NCI-H1694 (cell line): ENCODE measurements at regions not wholly inside any gene's neighbourhood (a gene's known extent, or its start where the extent isn't known, plus 50 kb on each side); places are given as distances from the start of the nearest gene placed in this dataset.
"Not testable (repeated sequence)": the region's sequence is repeated elsewhere in the genome, so short reads cannot be mapped to it uniquely, and the experiment has no call there.

Experiments
- DNase-seq: peaks from one replicate; lab custom pipeline; 2025; lab: John Stamatoyannopoulos, UW

- no peak for DNase-seq
Observed at GRCh38 chr10:130968511-130968910, 343.0 kb downstream of the TCERG1L start.

- no peak for DNase-seq
Observed at GRCh38 chr10:130968964-130969363, 342.6 kb downstream of the TCERG1L start.

GRCh38 chr10:130969700-130970099, 341.8 kb downstream of the TCERG1L start:
- no peak for DNase-seq

- no peak for DNase-seq
Observed at GRCh38 chr10:130970341-130971122, 341.0 kb downstream of the TCERG1L start.

DNA sequence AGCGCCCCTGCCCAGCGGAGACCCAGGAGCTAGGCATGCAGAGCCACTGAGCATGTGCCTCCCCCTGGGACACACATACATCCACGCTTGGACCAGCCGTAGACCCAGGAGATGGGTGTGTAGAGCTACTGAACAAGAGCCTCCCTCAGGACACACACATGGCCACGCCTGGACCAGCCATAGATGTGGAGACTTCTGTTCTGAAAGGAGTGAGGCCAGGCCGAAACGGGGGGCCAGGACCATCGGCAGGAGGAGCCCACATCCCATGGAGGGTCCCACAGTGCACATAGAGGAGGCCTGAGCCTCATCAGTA, 340.4 kb downstream of the TCERG1L start:
- no peak for DNase-seq

GRCh38 chr10:130973127-130973839, 338.2 kb downstream of the TCERG1L start:
- no peak for DNase-seq

DNA sequence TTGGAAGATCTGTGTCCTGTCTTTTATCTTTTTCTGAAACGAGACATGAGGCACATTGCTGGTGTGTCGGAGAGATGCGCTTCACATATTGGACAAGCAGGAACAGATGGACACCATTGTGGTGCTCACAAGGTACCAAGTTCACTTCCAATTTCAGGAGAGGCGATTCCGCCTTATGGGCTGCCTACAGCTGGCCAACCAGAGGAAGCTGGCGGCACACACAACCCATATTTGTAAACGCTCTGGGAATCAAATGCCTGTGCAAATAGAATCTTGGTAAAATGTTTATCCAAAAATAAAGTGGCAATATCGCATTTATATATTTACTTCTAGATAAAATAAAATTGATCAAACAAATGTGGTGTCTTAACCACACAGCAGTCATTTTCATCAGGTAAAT, 337.4 kb downstream of the TCERG1L start:
- DNase-seq = no peak

DNA sequence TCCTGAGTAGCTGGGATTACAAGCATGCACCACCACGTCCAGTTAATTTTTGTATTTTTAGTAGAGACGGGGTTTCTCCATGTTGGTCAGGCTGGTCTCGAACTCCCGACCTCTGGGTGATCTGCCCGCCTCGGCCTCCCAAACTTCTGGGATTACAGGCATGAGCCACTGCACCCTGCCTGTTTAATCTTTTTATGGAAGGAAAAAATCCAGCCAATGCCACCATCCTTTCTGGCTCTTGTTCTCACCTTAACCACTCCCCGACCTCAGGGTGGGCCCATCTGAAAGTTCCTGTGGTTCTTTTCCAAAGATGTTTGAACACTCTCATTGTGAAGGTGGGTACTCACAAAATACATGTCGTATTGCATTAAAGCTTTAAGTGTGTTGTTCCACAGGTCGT, 336.2 kb downstream of the TCERG1L start:
- not testable (repeated sequence) for DNase-seq

DNA sequence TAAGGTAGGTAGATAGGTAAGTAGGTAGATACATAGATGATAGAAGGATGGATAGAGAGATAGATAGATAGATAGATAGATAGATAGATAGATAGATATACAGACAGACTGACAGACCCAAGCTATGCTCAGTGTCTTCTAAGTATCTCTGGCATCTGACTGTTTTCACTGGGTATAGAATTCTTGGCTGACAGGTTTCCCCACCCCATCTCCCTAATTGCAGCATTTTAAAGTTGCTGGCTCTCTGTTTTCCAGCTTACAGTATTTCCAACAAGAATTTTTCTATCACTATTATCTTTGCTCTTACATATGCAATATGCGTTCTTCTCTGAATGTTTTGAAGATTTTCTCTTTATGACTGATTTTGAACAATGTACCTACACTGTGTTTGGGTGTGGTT, 328.7 kb downstream of the TCERG1L start:
- no peak for DNase-seq

DNA sequence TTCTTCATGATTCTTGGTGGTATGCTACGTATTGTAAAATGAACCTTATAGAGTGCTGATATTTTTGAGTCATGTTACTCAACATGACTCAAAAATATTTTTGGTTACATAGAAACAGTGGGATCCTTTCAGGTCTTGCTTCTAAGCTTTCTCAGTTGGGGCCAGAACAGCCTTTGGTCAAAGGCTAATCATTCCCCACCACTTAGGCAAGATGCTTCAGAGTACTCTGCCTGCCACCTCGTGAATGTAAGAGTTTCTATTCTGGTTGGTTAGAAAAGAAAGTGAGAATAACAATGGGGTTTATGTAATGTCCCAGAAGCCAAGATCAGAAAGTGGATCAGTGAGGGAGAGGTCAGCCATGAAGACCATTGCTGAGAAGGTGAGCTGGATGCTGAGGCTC, 327.8 kb downstream of the TCERG1L start:
- DNase-seq = no peak

- no peak for DNase-seq
Observed at GRCh38 chr10:130984686-130985085, 326.8 kb downstream of the TCERG1L start.

- DNase-seq = no peak
Observed at GRCh38 chr10:130985158-130985753, 326.3 kb downstream of the TCERG1L start.

DNA sequence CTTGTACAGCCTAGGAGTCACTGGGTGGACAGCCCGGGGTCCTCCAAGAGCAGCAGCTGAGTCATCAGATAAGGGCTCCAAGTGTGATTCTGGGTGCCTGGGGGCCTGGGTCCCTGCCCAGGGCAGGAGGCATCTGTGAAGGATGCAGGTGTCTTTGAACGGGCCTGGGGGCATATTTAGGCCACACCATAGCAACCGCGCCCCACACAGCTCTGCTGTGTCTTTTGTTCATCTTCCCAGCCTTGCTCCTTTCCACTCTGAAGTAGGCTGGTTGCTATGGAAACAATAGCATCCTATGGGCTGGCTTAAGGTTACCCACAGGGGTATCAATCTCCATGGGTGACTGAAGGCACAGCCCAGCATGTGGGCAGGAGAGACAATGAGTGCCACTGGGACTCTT, 324.7 kb downstream of the TCERG1L start:
- no peak for DNase-seq

- DNase-seq = no peak
Observed at GRCh38 chr10:130987401-130987800, 324.1 kb downstream of the TCERG1L start.

GRCh38 chr10:130989670-130990232, 321.8 kb downstream of the TCERG1L start:
- no peak for DNase-seq

DNA sequence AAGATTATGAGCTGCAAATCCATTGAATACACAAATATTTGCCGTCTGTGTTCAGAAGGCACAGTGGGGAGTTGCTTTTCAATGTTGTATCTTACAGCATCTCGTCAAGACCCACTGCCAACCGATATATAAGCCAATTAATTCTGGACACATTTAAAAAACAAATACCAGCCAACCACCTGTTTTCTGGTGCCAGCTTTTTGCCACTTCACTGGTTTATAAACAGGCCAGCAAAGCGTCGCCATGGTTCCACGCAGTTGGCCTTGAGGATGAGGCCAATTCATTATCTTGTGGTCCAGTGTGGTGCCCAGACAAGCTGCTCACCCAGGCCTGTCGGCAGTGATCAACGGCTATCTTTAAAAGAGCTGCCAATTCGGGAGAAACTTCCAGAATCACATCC, 321.0 kb downstream of the TCERG1L start:
- no peak for DNase-seq

DNA sequence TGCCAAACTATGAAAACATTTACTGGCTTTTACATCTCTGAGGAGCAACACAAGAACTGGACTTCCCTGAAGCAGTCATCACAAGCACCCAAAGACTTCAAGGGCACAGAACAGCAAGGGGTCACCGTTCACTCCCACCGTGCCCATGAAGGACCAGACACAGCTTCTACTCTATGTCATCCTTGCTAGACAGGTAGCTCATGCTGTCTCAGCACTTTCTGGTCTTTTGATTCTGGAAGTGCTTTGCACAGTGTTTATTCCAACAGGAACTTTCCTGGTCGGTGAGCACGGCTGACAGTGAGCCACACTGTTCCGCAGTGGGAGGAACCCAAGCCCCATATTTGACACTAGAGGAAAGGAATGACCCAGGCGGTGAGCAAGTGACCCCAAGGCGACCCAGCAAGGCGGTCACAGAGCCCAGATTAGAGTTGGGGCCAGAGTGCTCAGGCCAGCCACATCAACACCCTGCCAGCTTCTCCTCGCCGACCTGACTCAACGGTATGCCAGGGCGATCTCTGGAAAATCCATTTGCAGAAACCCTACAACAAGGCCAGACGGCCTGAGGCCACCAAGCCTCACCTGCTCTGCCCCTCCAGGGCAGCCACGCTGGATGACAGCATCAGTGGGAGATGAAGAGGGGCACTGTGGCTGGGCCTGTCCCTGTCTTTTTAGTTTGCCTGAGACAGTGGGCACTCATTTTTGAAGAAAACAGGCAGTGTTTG, 318.6 kb downstream of the TCERG1L start:
- DNase-seq = no peak

DNA sequence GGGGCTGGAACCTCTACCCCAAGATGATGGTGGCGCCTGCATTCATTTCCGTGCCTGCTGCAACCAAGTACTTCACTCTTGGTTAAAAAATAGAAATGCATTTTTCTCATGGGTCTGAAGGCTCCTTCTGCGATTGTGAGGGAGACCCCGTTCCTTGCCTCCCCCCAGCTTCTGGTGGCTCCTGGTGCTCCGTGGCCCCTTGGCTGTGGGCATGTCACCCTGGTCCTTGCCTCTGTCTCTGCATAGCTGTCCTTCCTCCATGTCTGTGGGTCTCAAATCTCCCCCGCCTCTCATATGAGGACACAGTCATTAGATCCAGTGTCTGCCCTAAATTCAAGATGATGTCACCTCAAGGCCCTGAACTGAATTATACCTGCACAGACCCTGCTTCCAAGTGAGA, 317.9 kb downstream of the TCERG1L start:
- DNase-seq = no peak

- DNase-seq = no peak
Observed at GRCh38 chr10:130994191-130994590, 317.3 kb downstream of the TCERG1L start.

DNA sequence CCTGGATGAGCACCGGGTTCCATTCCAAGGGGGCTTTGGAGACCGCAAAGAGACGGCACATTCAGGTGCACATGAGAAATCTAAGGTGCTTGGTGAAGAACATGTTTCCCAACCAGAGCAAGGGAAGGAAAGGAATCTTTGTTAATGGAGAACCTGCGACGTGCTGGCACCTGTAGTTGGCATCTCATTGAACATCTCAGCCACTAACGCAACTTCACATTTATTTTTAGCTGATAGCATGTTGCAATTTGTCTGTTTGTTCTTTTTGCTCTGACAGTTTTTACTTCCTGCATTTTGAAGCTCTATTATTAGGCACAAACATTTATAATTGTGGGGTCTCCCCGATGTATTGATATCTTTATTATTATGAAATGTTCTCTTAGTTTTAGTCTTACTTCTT, 316.7 kb downstream of the TCERG1L start:
- DNase-seq = no peak

- DNase-seq = no peak
Observed at GRCh38 chr10:130997267-130998045, 314.1 kb downstream of the TCERG1L start.

DNA sequence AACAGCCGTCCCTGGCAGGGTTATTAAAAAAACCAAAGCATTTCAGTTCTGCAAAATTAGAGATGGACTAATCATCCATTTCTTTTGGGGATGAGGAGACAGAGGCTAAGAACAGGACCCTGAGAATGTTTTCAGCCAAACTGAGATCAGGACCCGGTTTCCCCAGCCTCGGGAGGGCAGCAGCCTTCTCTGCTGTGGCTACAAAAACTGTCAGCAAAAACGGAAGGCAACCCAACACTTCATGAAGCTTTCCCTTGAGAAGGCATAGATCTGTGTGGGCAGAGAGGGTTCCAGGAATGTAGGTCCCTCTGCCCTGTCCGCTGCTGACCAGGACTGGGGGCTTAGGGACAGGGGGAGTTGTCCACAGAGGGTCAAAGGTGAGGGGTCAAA, 313.5 kb downstream of the TCERG1L start:
- no peak for DNase-seq
